IMR-90 (cell line): ENCODE measurements at regions not wholly inside any gene's neighbourhood (a gene's known extent, or its start where the extent isn't known, plus 50 kb on each side); places are given as distances from the start of the nearest gene placed in this dataset.

Experiments used
- ATAC-seq: fragments of 200-7000 bp; cut with Tn5 transposase; 2 replicates; pipeline ENCODE4 v1.9.1; 2020; ENCODE audit warnings: low read depth, mild to moderate bottlenecking, moderate library complexity
- BruUV-seq: library from RNA; stranded (reverse); fragments of 400-500 nt; replicated peaks from 2 replicates; lab custom pipeline; 2021; lab: Mats Ljungman, UMichigan
- CTCF ChIA-PET: fragments of 300-600 bp; formaldehyde crosslinking; extraction: SDS; loops from one replicate; lab custom pipeline; 2021; ENCODE audit warnings: antibody characterized with exemption; lab: Yijun Ruan, JAX
- POLR2A ChIA-PET: fragments of 300-600 bp; sonication (Branson Sonifier 250); formaldehyde crosslinking; loops from one replicate; lab custom pipeline; 2022; ENCODE audit warnings: antibody characterized with exemption; ENCODE audit not compliant: unreplicated experiment; lab: Charles Lee
- DNase-seq: peaks from one replicate; pipeline ENCODE4 v3.0.0; 2013
- H2AFZ ChIP-seq: replicated peaks from 2 replicates; pipeline ENCODE3; 2013; ENCODE audit warnings: low read length, mild to moderate bottlenecking; ENCODE audit not compliant: poor library complexity
- H2AK5ac ChIP-seq: 2 replicates; pipeline ENCODE4 v1.6.1; 2013; ENCODE audit warnings: low read depth, low read length, inconsistent platforms
- H2AK9ac ChIP-seq: replicated peaks from 2 replicates; pipeline ENCODE3; 2013; ENCODE audit warnings: mild to moderate bottlenecking, low read depth, low read length, moderate library complexity; ENCODE audit not compliant: poor library complexity
- H2BK120ac ChIP-seq: 2 replicates; pipeline ENCODE4 v1.6.1; 2013; ENCODE audit warnings: low read depth, low read length, inconsistent platforms
- H2BK15ac ChIP-seq: 3 replicates; pipeline ENCODE4 v1.6.1; 2013; ENCODE audit warnings: low read depth, low read length, inconsistent platforms
- H2BK20ac ChIP-seq: 2 replicates; pipeline ENCODE4 v1.6.1; 2013; ENCODE audit warnings: low read depth, mild to moderate bottlenecking, inconsistent platforms, low read length, moderate library complexity
- H2BK5ac ChIP-seq: 2 replicates; pipeline ENCODE4 v1.6.1; 2013; ENCODE audit warnings: mild to moderate bottlenecking, low read depth, low read length, inconsistent platforms; ENCODE audit not compliant: poor library complexity, severe bottlenecking
- H3K14ac ChIP-seq: replicated peaks from 2 replicates; pipeline ENCODE4 v1.6.1; 2013; ENCODE audit warnings: low read depth, low read length, inconsistent platforms
- H3K18ac ChIP-seq: 2 replicates; pipeline ENCODE4 v1.6.1; 2013; ENCODE audit warnings: low read depth, low read length, control low read depth
- H3K23ac ChIP-seq: 2 replicates; pipeline ENCODE4 v1.6.1; 2013; ENCODE audit warnings: low read depth, low read length, inconsistent platforms
- H3K27ac ChIP-seq: 2 replicates; pipeline ENCODE4 v1.5.1; 2013; ENCODE audit warnings: mild to moderate bottlenecking, control low read depth, low read length; ENCODE audit not compliant: insufficient read depth
- H3K27me3 ChIP-seq: 2 replicates; pipeline ENCODE4 v1.6.1; 2013; ENCODE audit warnings: low read length; ENCODE audit not compliant: control insufficient read depth, insufficient read depth
- H3K36me3 ChIP-seq: 2 replicates; pipeline ENCODE4 v1.6.1; 2013; ENCODE audit warnings: low read length, mixed read lengths; ENCODE audit not compliant: control insufficient read depth, insufficient read depth
- H3K4ac ChIP-seq: 2 replicates; pipeline ENCODE4 v1.6.1; 2013; ENCODE audit warnings: low read depth, low read length, inconsistent platforms
- H3K4me1 ChIP-seq: 2 replicates; pipeline ENCODE4 v1.6.1; 2013; ENCODE audit warnings: low read length, mixed read lengths; ENCODE audit not compliant: control insufficient read depth, insufficient read depth
- H3K4me2 ChIP-seq: 2 replicates; pipeline ENCODE4 v1.6.1; 2013; ENCODE audit warnings: low read depth, mild to moderate bottlenecking, control low read depth, low read length, moderate library complexity
- H3K4me3 ChIP-seq: 2 replicates; pipeline ENCODE4 v1.5.1; 2013; ENCODE audit warnings: low read depth, mild to moderate bottlenecking, control low read depth, low read length, moderate library complexity; ENCODE audit not compliant: insufficient read depth
- H3K56ac ChIP-seq: 2 replicates; pipeline ENCODE4 v1.6.1; 2013; ENCODE audit warnings: low read length, inconsistent platforms; ENCODE audit not compliant: insufficient read depth; ENCODE audit errors: extremely low read depth
- H3K79me1 ChIP-seq, 2 experiments: 2 replicates each; pipeline ENCODE4 v1.6.1; 2013; ENCODE audit warnings: low read length in 2 of 2, inconsistent platforms in 1 of 2, low read depth in 1 of 2
- H3K9ac ChIP-seq: 2 replicates; pipeline ENCODE4 v1.6.1; 2013; ENCODE audit warnings: low read depth, low read length, control low read depth
- H3K9me1 ChIP-seq: 2 replicates; pipeline ENCODE4 v1.6.1; 2013; ENCODE audit warnings: low read length, inconsistent platforms; ENCODE audit not compliant: insufficient read depth
- H3K9me3 ChIP-seq: 2 replicates; pipeline ENCODE4 v1.6.1; 2013; ENCODE audit warnings: low read length; ENCODE audit not compliant: control insufficient read depth, insufficient read depth
- H4K20me1 ChIP-seq: 2 replicates; pipeline ENCODE4 v1.6.1; 2013; ENCODE audit warnings: low read length, inconsistent platforms; ENCODE audit not compliant: insufficient read depth
- H4K5ac ChIP-seq: 2 replicates; pipeline ENCODE4 v1.6.1; 2013; ENCODE audit warnings: mild to moderate bottlenecking, low read depth, low read length, control low read depth
- H4K8ac ChIP-seq, 2 experiments: 2 replicates each; pipeline ENCODE4 v1.6.1; 2013; ENCODE audit warnings: low read depth in 2 of 2, low read length in 2 of 2, control low read depth in 1 of 2, inconsistent platforms in 1 of 2
- H4K91ac ChIP-seq: 2 replicates; pipeline ENCODE4 v1.6.1; 2013; ENCODE audit warnings: low read depth, low read length, inconsistent platforms; ENCODE audit not compliant: insufficient read depth
- BHLHE40 ChIP-seq: fragments of 150-350 bp; IDR thresholded peaks from 2 replicates; pipeline ENCODE4 v1.6.1; 2016; ENCODE audit warnings: mild to moderate bottlenecking, low read depth, low read length
- CEBPB ChIP-seq: IDR thresholded peaks from 2 replicates; pipeline ENCODE4 v1.6.1; 2012; ENCODE audit warnings: low read depth, low read length, improper control_type of control experiment
- CHD1 ChIP-seq: IDR thresholded peaks from 2 replicates; pipeline ENCODE4 v1.6.1; 2012; ENCODE audit warnings: low read depth, low read length, improper control_type of control experiment
- FOS ChIP-seq: fragments of 150-350 bp; IDR thresholded peaks from 2 replicates; pipeline ENCODE4 v1.6.1; 2016; ENCODE audit warnings: low read depth, low read length
- MAFK ChIP-seq: IDR thresholded peaks from 2 replicates; pipeline ENCODE4 v1.6.1; 2012; ENCODE audit warnings: low read depth, low read length, improper control_type of control experiment
- MAZ ChIP-seq: IDR thresholded peaks from 2 replicates; pipeline ENCODE4 v1.6.1; 2012; ENCODE audit warnings: low read depth, mild to moderate bottlenecking, low read length, improper control_type of control experiment, moderate library complexity, borderline replicate concordance
- MXI1 ChIP-seq: IDR thresholded peaks from 2 replicates; pipeline ENCODE4 v1.6.1; 2012; ENCODE audit warnings: low read depth, mild to moderate bottlenecking, low read length, moderate library complexity, borderline replicate concordance
- NFE2L2 ChIP-seq: fragments of 150-350 bp; IDR thresholded peaks from 2 replicates; pipeline ENCODE4 v1.6.1; 2016; ENCODE audit warnings: low read depth, mild to moderate bottlenecking, low read length
- POLR2A ChIP-seq: IDR thresholded peaks from 2 replicates; pipeline ENCODE4 v1.6.1; 2012; ENCODE audit warnings: mild to moderate bottlenecking, low read depth, low read length
- RAD21 ChIP-seq: IDR thresholded peaks from 2 replicates; pipeline ENCODE4 v1.6.1; 2012; ENCODE audit warnings: low read length, improper control_type of control experiment
- RCOR1 ChIP-seq: IDR thresholded peaks from 2 replicates; pipeline ENCODE4 v1.6.1; 2012; ENCODE audit warnings: mild to moderate bottlenecking, low read length, improper control_type of control experiment; ENCODE audit not compliant: insufficient replicate concordance
- RFX5 ChIP-seq: IDR thresholded peaks from 2 replicates; pipeline ENCODE4 v1.8.0; 2012; ENCODE audit warnings: low read depth, mild to moderate bottlenecking, low read length, moderate library complexity
- SMC3 ChIP-seq: fragments of 150-350 bp; IDR thresholded peaks from 2 replicates; pipeline ENCODE4 v1.6.1; 2016; ENCODE audit warnings: low read depth, mild to moderate bottlenecking, antibody characterized with exemption, low read length, moderate library complexity
- WGBS, 2 experiments: methylation state at CpG; one replicate each; pipeline versions ENCODE4 v1.1.5 to v1.1.7; 2013; ENCODE audit warnings: missing lambda C conversion rate in 2 of 2; ENCODE audit not compliant: insufficient read length in 1 of 2; ENCODE audit errors: extremely low coverage in 2 of 2; 5-methylcytosine and 5-hydroxymethylcytosine counted together
- dilution Hi-C: fragments of 300-500 bp; cut with HindIII; formaldehyde crosslinking; loops from one replicate; pipeline ENCODE4 v1.14.3; 2018; ENCODE audit warnings: low sequenced_read_pairs; ENCODE audit not compliant: unreplicated experiment
- in situ Hi-C: fragments of 300-500 bp; cut with MboI; formaldehyde crosslinking; loops from 3 replicates; pipeline ENCODE4 v1.14.3; 2019; ENCODE audit warnings: low sequenced_read_pairs, inconsistent platforms, mixed read lengths
- intact Hi-C: fragments of 100-400 bp; cut with micrococcal nuclease; formaldehyde crosslinking; loops from 2 replicates; pipeline ENCODE4 v1.10.0; 2022
- TF ChIP-seq, protein P1 (sequence below): fragments of 150-350 bp; IDR thresholded peaks from 2 replicates; pipeline ENCODE4 v1.6.1; 2017; ENCODE audit warnings: mild to moderate bottlenecking, antibody characterized with exemption, low read length, low read depth
- TF ChIP-seq, protein P2 (sequence below): fragments of 150-350 bp; IDR thresholded peaks from 2 replicates; pipeline ENCODE4 v1.6.1; 2016; ENCODE audit warnings: low read depth, mild to moderate bottlenecking, low read length, moderate library complexity, borderline replicate concordance
- TF ChIP-seq, protein P3 (sequence below): conservative IDR thresholded peaks from 2 replicates; pipeline ENCODE4 v1.5.1; 2012; ENCODE audit warnings: mild to moderate bottlenecking, low read depth, low read length, improper control_type of control experiment

DNA sequence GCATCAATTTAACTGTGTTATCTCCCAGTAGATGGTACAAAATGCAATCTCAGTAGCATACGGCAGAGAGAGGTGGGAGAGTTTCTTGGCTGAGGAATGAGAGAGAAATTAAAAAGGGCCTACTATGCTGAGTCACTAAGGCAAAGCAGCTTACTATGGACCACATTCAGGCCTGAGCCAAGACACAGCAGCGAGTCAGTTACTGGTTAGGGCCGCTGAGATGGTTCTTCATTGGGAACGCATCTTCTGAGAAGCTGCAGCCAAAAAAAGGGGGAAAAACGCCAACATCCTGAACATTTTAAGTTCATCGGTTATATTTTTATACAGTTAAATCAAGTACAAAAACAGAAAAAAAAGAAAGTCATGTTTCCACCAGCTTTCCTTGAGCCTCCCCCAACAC, 61.1 kb upstream of the BDNF start:
- H3K4ac ChIP-seq, result no peak overlapping the region
- no peaks in the 10 kb centered on the region; the same call in 1 of the 2 replicates for H3K4me1 ChIP-seq
- H3K56ac ChIP-seq, result no peak overlapping the region
- no peaks in the 10 kb centered on the region for H3K79me1 ChIP-seq
- TF ChIP-seq NFE2L2 (no peak), FOS (no peak), RCOR1 (no peak), MAFK (no peak), RAD21 (no peak), CEBPB (no peak), SMC3 (no peak), BHLHE40 (no peak), MAZ (no peak), POLR2A (no peak), MXI1 (no peak), RFX5 (no peak), CHD1 (no peak)
- TF ChIP-seq, protein P1, sequence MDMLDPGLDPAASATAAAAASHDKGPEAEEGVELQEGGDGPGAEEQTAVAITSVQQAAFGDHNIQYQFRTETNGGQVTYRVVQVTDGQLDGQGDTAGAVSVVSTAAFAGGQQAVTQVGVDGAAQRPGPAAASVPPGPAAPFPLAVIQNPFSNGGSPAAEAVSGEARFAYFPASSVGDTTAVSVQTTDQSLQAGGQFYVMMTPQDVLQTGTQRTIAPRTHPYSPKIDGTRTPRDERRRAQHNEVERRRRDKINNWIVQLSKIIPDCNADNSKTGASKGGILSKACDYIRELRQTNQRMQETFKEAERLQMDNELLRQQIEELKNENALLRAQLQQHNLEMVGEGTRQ, result no peak
- TF ChIP-seq, protein P2, sequence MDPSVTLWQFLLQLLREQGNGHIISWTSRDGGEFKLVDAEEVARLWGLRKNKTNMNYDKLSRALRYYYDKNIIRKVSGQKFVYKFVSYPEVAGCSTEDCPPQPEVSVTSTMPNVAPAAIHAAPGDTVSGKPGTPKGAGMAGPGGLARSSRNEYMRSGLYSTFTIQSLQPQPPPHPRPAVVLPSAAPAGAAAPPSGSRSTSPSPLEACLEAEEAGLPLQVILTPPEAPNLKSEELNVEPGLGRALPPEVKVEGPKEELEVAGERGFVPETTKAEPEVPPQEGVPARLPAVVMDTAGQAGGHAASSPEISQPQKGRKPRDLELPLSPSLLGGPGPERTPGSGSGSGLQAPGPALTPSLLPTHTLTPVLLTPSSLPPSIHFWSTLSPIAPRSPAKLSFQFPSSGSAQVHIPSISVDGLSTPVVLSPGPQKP, result no peak
- TF ChIP-seq, protein P3, sequence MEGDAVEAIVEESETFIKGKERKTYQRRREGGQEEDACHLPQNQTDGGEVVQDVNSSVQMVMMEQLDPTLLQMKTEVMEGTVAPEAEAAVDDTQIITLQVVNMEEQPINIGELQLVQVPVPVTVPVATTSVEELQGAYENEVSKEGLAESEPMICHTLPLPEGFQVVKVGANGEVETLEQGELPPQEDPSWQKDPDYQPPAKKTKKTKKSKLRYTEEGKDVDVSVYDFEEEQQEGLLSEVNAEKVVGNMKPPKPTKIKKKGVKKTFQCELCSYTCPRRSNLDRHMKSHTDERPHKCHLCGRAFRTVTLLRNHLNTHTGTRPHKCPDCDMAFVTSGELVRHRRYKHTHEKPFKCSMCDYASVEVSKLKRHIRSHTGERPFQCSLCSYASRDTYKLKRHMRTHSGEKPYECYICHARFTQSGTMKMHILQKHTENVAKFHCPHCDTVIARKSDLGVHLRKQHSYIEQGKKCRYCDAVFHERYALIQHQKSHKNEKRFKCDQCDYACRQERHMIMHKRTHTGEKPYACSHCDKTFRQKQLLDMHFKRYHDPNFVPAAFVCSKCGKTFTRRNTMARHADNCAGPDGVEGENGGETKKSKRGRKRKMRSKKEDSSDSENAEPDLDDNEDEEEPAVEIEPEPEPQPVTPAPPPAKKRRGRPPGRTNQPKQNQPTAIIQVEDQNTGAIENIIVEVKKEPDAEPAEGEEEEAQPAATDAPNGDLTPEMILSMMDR, result no peak
- H2BK20ac ChIP-seq, result no peak overlapping the region
- H4K8ac ChIP-seq, result no peak overlapping the region
- no peak overlapping the region for H4K5ac ChIP-seq
- no peak overlapping the region for H3K9ac ChIP-seq
- BruUV-seq, result no TSS peak
- no peak overlapping the region for H2AK9ac ChIP-seq
- no peaks in the 10 kb centered on the region for H4K20me1 ChIP-seq
- no peak overlapping the region for H3K27ac ChIP-seq
- dilution Hi-C loops (no loop called here), in situ Hi-C loops (no loop called here), intact Hi-C loops (no loop called here)
- DNase-seq (no peak), ATAC-seq (no peak)
- H2AFZ ChIP-seq, result no peak overlapping the region
- no peak overlapping the region for H3K4me2 ChIP-seq
- H3K4me3 ChIP-seq, result no peak overlapping the region
- H2BK15ac ChIP-seq, result no peak overlapping the region
- H2AK5ac ChIP-seq, result no peak overlapping the region
- no peak overlapping the region for H3K23ac ChIP-seq
- WGBS, 2 experiments, result 83% methylated on average over 3 of the region's 6 CpGs; no CpG with 5 or more reads in 1 of the 2 experiments
- no peak overlapping the region for H4K91ac ChIP-seq
- CTCF ChIA-PET, result interaction anchor here (1.2 kb wide), 1 partner anchor 35 kb away, joined by 3 read pairs; no protein-coding TSS in a partner anchor
- H3K18ac ChIP-seq, result no peak overlapping the region
- no peaks in the 10 kb centered on the region for H3K9me1 ChIP-seq
- H2BK5ac ChIP-seq, result no peak overlapping the region
- no peaks in the 10 kb centered on the region for H3K9me3 ChIP-seq
- H3K14ac ChIP-seq, result no peak overlapping the region
- no peaks in the 10 kb centered on the region for H3K36me3 ChIP-seq
- no peak overlapping the region for H2BK120ac ChIP-seq
- POLR2A ChIA-PET, result no interaction called here
- H3K27me3 ChIP-seq, result no peaks in the 10 kb centered on the region
